Parathyroid adenoma (tissue), 2 donors: ENCODE measurements at regions not wholly inside any gene's neighbourhood (a gene's known extent, or its start where the extent isn't known, plus 50 kb on each side); places are given as distances from the start of the nearest gene placed in this dataset.

Experiments
- H2AFZ ChIP-seq: fragments of 300-600 bp; sonication (generic); one replicate; pipeline ENCODE4 v1.7.0; 2017; ENCODE audit warnings: antibody characterized with exemption, mild to moderate bottlenecking
- H3K27ac ChIP-seq: fragments of 300-600 bp; sonication (generic); one replicate; pipeline ENCODE4 v1.7.0; 2017
- H3K27me3 ChIP-seq: fragments of 300-600 bp; sonication (generic); one replicate; pipeline ENCODE4 v1.7.0; 2017; ENCODE audit warnings: low read length; ENCODE audit not compliant: control insufficient read depth, insufficient read depth
- H3K36me3 ChIP-seq: fragments of 300-600 bp; sonication (generic); one replicate; pipeline ENCODE4 v1.7.0; 2017; ENCODE audit warnings: low read length; ENCODE audit not compliant: control insufficient read depth, insufficient read depth
- H3K4me1 ChIP-seq: fragments of 300-600 bp; sonication (generic); one replicate; pipeline ENCODE4 v1.7.0; 2017; ENCODE audit warnings: control low read depth
- H3K4me2 ChIP-seq: fragments of 300-600 bp; sonication (generic); one replicate; pipeline ENCODE4 v1.7.0; 2017; ENCODE audit warnings: low read length
- H3K4me3 ChIP-seq: fragments of 300-600 bp; sonication (generic); one replicate; pipeline ENCODE4 v1.7.0; 2017; ENCODE audit warnings: low read depth, low read length
- H3K79me2 ChIP-seq: fragments of 300-600 bp; sonication (generic); one replicate; pipeline ENCODE4 v1.7.0; 2017; ENCODE audit warnings: control low read depth
- H3K9ac ChIP-seq: fragments of 300-600 bp; sonication (generic); one replicate; pipeline ENCODE4 v1.7.0; 2017; ENCODE audit warnings: mild to moderate bottlenecking
- H3K9me3 ChIP-seq: fragments of 300-600 bp; sonication (generic); one replicate; pipeline ENCODE4 v1.7.0; 2017; ENCODE audit warnings: low read length; ENCODE audit not compliant: control insufficient read depth
- TF ChIP-seq, protein P1 (sequence below): fragments of 300-600 bp; sonication (generic); IDR thresholded peaks from one replicate; pipeline ENCODE4 v1.7.0; 2017; ENCODE audit warnings: antibody characterized with exemption, mild to moderate bottlenecking
- donor health status: primary hyperparathyroidism.

DNA sequence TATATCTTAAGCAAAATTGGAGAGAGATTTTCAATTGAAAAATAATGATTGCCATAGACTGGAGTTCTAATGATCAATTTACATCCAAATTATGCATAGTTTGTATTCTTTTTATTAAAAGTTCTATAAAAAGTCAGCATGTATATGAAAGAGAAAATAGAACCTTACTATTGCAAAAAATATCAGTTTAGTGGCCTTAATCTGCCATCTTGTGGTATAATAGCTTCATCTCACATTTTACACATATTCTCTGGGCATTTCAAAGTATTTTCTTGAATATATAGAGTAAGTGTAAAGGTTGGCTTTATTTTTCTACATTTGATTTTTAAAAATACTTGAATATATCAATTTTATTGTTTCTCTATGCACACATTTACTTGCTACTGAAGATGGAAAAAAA is 1858.6 kb upstream of the CDH9 start:
- H3K27me3 ChIP-seq = no peaks in the 10 kb centered on the region
- H3K9ac ChIP-seq = no peak overlapping the region
- no peak overlapping the region for H3K27ac ChIP-seq
- TF ChIP-seq, protein P1, sequence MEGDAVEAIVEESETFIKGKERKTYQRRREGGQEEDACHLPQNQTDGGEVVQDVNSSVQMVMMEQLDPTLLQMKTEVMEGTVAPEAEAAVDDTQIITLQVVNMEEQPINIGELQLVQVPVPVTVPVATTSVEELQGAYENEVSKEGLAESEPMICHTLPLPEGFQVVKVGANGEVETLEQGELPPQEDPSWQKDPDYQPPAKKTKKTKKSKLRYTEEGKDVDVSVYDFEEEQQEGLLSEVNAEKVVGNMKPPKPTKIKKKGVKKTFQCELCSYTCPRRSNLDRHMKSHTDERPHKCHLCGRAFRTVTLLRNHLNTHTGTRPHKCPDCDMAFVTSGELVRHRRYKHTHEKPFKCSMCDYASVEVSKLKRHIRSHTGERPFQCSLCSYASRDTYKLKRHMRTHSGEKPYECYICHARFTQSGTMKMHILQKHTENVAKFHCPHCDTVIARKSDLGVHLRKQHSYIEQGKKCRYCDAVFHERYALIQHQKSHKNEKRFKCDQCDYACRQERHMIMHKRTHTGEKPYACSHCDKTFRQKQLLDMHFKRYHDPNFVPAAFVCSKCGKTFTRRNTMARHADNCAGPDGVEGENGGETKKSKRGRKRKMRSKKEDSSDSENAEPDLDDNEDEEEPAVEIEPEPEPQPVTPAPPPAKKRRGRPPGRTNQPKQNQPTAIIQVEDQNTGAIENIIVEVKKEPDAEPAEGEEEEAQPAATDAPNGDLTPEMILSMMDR = no peak
- no peak overlapping the region for H2AFZ ChIP-seq
- no peaks in the 10 kb centered on the region for H3K36me3 ChIP-seq
- no peaks in the 10 kb centered on the region for H3K9me3 ChIP-seq
- H3K4me3 ChIP-seq = no peak overlapping the region
- no peaks in the 10 kb centered on the region for H3K79me2 ChIP-seq
- no peak overlapping the region for H3K4me2 ChIP-seq
- H3K4me1 ChIP-seq = no peaks in the 10 kb centered on the region

DNA sequence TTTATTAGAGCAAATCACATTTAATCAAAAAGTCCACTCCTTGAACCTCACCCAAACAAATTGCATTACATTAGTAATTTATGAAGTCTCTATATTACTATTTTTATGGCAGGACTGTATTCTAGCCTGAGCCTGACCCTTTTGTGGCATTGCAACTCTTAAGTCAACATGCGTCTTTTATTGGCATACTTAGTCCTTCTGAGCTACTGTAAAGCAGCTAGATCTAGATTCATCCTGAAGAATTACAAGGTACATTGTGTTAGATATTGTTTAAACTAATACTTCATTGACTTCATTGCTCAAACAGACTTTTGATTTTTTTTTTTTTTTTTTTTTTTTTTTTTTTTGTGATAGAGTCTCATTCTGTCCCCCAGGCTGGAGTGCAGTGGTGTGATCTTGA is 1842.5 kb upstream of the CDH9 start:
- Histone ChIP-seq H3K9ac (no peak overlapping the region), H2AFZ (no peak overlapping the region)

DNA sequence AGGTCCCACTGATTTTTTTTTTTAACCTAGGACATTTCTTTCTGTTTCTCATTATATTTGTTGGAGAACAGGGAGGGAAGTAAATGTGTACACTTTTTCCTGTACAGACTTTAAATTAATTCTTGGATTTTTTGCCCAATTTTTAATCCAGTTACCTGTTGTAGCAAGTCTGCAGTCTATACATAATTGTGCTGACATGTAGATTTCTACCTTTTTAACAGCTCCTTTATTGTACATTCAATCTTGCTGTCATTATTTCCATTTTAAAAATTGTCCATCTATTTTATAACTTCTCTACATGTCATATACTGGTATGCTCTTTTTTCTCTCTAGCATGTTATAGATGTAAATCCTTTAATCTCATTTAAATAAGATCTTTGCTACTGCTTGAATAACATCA is 1838.7 kb upstream of the CDH9 start:
- H3K27me3 ChIP-seq = no peaks in the 10 kb centered on the region
- no peak overlapping the region for H3K9ac ChIP-seq
- no peaks in the 10 kb centered on the region for H3K79me2 ChIP-seq
- no peaks in the 10 kb centered on the region for H3K4me1 ChIP-seq
- no peaks in the 10 kb centered on the region for H3K36me3 ChIP-seq
- no peak overlapping the region for H2AFZ ChIP-seq
- no peak overlapping the region for H3K4me2 ChIP-seq
- H3K4me3 ChIP-seq = no peak overlapping the region
- no peak overlapping the region for H3K27ac ChIP-seq
- H3K9me3 ChIP-seq = no peaks in the 10 kb centered on the region
- TF ChIP-seq, protein P1 = no peak

More for the DNA sequence above, 1842.5 kb upstream of the CDH9 start:
- H3K36me3 ChIP-seq = no peaks in the 10 kb centered on the region
- TF ChIP-seq, protein P1 = no peak
- H3K27me3 ChIP-seq = no peaks in the 10 kb centered on the region
- no peak overlapping the region for H3K27ac ChIP-seq
- no peak overlapping the region for H3K4me2 ChIP-seq
- H3K4me1 ChIP-seq = no peaks in the 10 kb centered on the region
- no peaks in the 10 kb centered on the region for H3K9me3 ChIP-seq
- no peaks in the 10 kb centered on the region for H3K79me2 ChIP-seq
- no peak overlapping the region for H3K4me3 ChIP-seq

DNA sequence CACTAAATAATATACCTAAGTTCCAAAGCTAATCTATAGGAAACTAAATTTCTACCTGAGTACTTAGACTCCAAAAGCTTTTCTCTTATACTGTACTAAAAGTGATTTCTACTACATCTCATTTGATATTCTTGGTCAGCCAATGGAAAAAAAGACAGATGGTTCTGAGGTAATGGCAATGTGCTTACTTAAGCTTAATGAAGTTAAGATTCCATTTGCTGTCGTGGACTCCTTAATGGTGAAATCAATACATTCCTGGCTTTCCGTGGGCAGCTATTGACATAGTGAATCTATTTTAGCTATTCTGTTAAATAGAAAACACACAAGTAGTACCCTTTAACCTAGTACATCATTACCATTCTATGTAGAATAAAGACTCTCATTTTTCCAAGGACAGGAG is 1825.6 kb upstream of the CDH9 start:
- no peaks in the 10 kb centered on the region for H3K79me2 ChIP-seq
- no peak overlapping the region for H3K4me2 ChIP-seq
- no peaks in the 10 kb centered on the region for H3K4me1 ChIP-seq
- H3K27ac ChIP-seq = no peak overlapping the region
- no peak overlapping the region for H3K9ac ChIP-seq
- H3K27me3 ChIP-seq = no peaks in the 10 kb centered on the region
- H3K4me3 ChIP-seq = no peak overlapping the region
- TF ChIP-seq, protein P1 = no peak
- no peak overlapping the region for H2AFZ ChIP-seq
- H3K9me3 ChIP-seq = no peaks in the 10 kb centered on the region
- no peaks in the 10 kb centered on the region for H3K36me3 ChIP-seq

DNA sequence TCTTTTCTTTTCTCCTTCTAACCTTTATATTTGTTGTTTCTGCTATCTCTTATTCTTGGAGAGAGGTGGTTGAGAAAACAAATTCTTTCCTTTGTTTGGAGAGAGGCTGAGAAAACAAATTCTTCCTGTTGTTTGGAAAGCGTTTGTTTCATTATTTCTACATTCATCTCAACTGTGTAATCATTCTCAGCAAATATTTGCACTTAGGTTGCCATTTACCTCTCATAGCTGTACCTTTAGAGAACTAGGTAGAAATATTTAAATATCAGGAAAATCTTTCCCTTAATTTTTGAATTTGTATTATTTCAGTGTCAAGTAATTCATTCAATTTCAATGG is 1824.4 kb upstream of the CDH9 start:
- no peak overlapping the region for H2AFZ ChIP-seq
- H3K27ac ChIP-seq = no peak overlapping the region
- H3K36me3 ChIP-seq = no peaks in the 10 kb centered on the region
- TF ChIP-seq, protein P1 = no peak
- H3K4me2 ChIP-seq = no peak overlapping the region
- no peaks in the 10 kb centered on the region for H3K9me3 ChIP-seq
- H3K27me3 ChIP-seq = no peaks in the 10 kb centered on the region
- H3K4me3 ChIP-seq = no peak overlapping the region
- H3K79me2 ChIP-seq = no peaks in the 10 kb centered on the region
- H3K4me1 ChIP-seq = no peaks in the 10 kb centered on the region
- no peak overlapping the region for H3K9ac ChIP-seq
